ENCODE measurements at regions not wholly inside any gene's neighbourhood (a gene's known extent, or its start where the extent isn't known, plus 50 kb on each side); places are given as distances from the start of the nearest gene placed in this dataset.

GRCh38 chr9:79220251-79220650, 351.5 kb upstream of the TLE4 start:
- TF ChIP-seq CTCF (IDR thresholded peaks at IDR 0.05) (no peak), EZH2 (IDR thresholded peaks at IDR 0.05) (no peak), EZH2phosphoT487 (IDR thresholded peaks at IDR 0.05) (no peak)
